Fibroblast of villous mesenchyme (primary cell): ENCODE measurements at regions not wholly inside any gene's neighbourhood (a gene's known extent, or its start where the extent isn't known, plus 50 kb on each side); places are given as distances from the start of the nearest gene placed in this dataset.

Source experiments
- DNase-seq: peaks from one replicate; pipeline ENCODE4 v3.0.0-alpha.2; 2010; ENCODE audit warnings: low read depth
- H3K4me3 ChIP-seq: 2 replicates; pipeline ENCODE4 v1.5.1; 2011; ENCODE audit warnings: low read depth, mild to moderate bottlenecking, low read length
- CTCF ChIP-seq: IDR thresholded peaks from 2 replicates; pipeline ENCODE4 v1.5.1; 2012; ENCODE audit warnings: low read depth, mild to moderate bottlenecking, low read length; ENCODE audit not compliant: insufficient read depth

GRCh38 chr2:222074674-222075073 is 224.1 kb downstream of the PAX3 start:
- H3K4me3 ChIP-seq = no peak overlapping the region
- TF ChIP-seq CTCF = no peak
- DNase-seq = peak; percentile 1

GRCh38 chr2:222071911-222072310 is 226.9 kb downstream of the PAX3 start:
- H3K4me3 ChIP-seq = no peak overlapping the region
- no peak for DNase-seq
- no peak for TF ChIP-seq CTCF

GRCh38 chr2:222064286-222064685 is 234.5 kb downstream of the PAX3 start:
- no peak for TF ChIP-seq CTCF

GRCh38 chr2:222058819-222059445 is 239.9 kb downstream of the PAX3 start:
- no peak for TF ChIP-seq CTCF
- H3K4me3 ChIP-seq = no peak overlapping the region
- DNase-seq = no peak

More at GRCh38 chr2:222064286-222064685, 234.5 kb downstream of the PAX3 start:
- DNase-seq = no peak
- H3K4me3 ChIP-seq = no peak overlapping the region

- no peak overlapping the region for H3K4me3 ChIP-seq
- TF ChIP-seq CTCF = peak; percentile 58
- peak; percentile 9 for DNase-seq
Observed at GRCh38 chr2:222057347-222058073, 241.3 kb downstream of the PAX3 start.

GRCh38 chr2:222055328-222055727 is 243.5 kb downstream of the PAX3 start:
- no peak for DNase-seq
- no peak for TF ChIP-seq CTCF
- no peak overlapping the region for H3K4me3 ChIP-seq
